IMR-90 (cell line): ENCODE measurements at regions not wholly inside any gene's neighbourhood (a gene's known extent, or its start where the extent isn't known, plus 50 kb on each side); places are given as distances from the start of the nearest gene placed in this dataset.

Experiments used
- ATAC-seq: fragments of 200-7000 bp; cut with Tn5 transposase; 2 replicates; pipeline ENCODE4 v1.9.1; 2020; ENCODE audit warnings: low read depth, mild to moderate bottlenecking, moderate library complexity
- BruUV-seq: library from RNA; stranded (reverse); fragments of 400-500 nt; replicated peaks from 2 replicates; lab custom pipeline; 2021; lab: Mats Ljungman, UMichigan
- CTCF ChIA-PET: fragments of 300-600 bp; formaldehyde crosslinking; extraction: SDS; loops from one replicate; lab custom pipeline; 2021; ENCODE audit warnings: antibody characterized with exemption; lab: Yijun Ruan, JAX
- POLR2A ChIA-PET: fragments of 300-600 bp; sonication (Branson Sonifier 250); formaldehyde crosslinking; loops from one replicate; lab custom pipeline; 2022; ENCODE audit warnings: antibody characterized with exemption; ENCODE audit not compliant: unreplicated experiment; lab: Charles Lee
- DNase-seq: peaks from one replicate; pipeline ENCODE4 v3.0.0; 2013
- H2AFZ ChIP-seq: replicated peaks from 2 replicates; pipeline ENCODE3; 2013; ENCODE audit warnings: low read length, mild to moderate bottlenecking; ENCODE audit not compliant: poor library complexity
- H2AK5ac ChIP-seq: 2 replicates; pipeline ENCODE4 v1.6.1; 2013; ENCODE audit warnings: low read depth, low read length, inconsistent platforms
- H2AK9ac ChIP-seq: replicated peaks from 2 replicates; pipeline ENCODE3; 2013; ENCODE audit warnings: mild to moderate bottlenecking, low read depth, low read length, moderate library complexity; ENCODE audit not compliant: poor library complexity
- H2BK120ac ChIP-seq: 2 replicates; pipeline ENCODE4 v1.6.1; 2013; ENCODE audit warnings: low read depth, low read length, inconsistent platforms
- H2BK15ac ChIP-seq: 3 replicates; pipeline ENCODE4 v1.6.1; 2013; ENCODE audit warnings: low read depth, low read length, inconsistent platforms
- H2BK20ac ChIP-seq: 2 replicates; pipeline ENCODE4 v1.6.1; 2013; ENCODE audit warnings: low read depth, mild to moderate bottlenecking, inconsistent platforms, low read length, moderate library complexity
- H2BK5ac ChIP-seq: 2 replicates; pipeline ENCODE4 v1.6.1; 2013; ENCODE audit warnings: mild to moderate bottlenecking, low read depth, low read length, inconsistent platforms; ENCODE audit not compliant: poor library complexity, severe bottlenecking
- H3K14ac ChIP-seq: replicated peaks from 2 replicates; pipeline ENCODE4 v1.6.1; 2013; ENCODE audit warnings: low read depth, low read length, inconsistent platforms
- H3K18ac ChIP-seq: 2 replicates; pipeline ENCODE4 v1.6.1; 2013; ENCODE audit warnings: low read depth, low read length, control low read depth
- H3K23ac ChIP-seq: 2 replicates; pipeline ENCODE4 v1.6.1; 2013; ENCODE audit warnings: low read depth, low read length, inconsistent platforms
- H3K27ac ChIP-seq: 2 replicates; pipeline ENCODE4 v1.5.1; 2013; ENCODE audit warnings: mild to moderate bottlenecking, control low read depth, low read length; ENCODE audit not compliant: insufficient read depth
- H3K27me3 ChIP-seq: 2 replicates; pipeline ENCODE4 v1.6.1; 2013; ENCODE audit warnings: low read length; ENCODE audit not compliant: control insufficient read depth, insufficient read depth
- H3K36me3 ChIP-seq: 2 replicates; pipeline ENCODE4 v1.6.1; 2013; ENCODE audit warnings: low read length, mixed read lengths; ENCODE audit not compliant: control insufficient read depth, insufficient read depth
- H3K4ac ChIP-seq: 2 replicates; pipeline ENCODE4 v1.6.1; 2013; ENCODE audit warnings: low read depth, low read length, inconsistent platforms
- H3K4me1 ChIP-seq: 2 replicates; pipeline ENCODE4 v1.6.1; 2013; ENCODE audit warnings: low read length, mixed read lengths; ENCODE audit not compliant: control insufficient read depth, insufficient read depth
- H3K4me2 ChIP-seq: 2 replicates; pipeline ENCODE4 v1.6.1; 2013; ENCODE audit warnings: low read depth, mild to moderate bottlenecking, control low read depth, low read length, moderate library complexity
- H3K4me3 ChIP-seq: 2 replicates; pipeline ENCODE4 v1.5.1; 2013; ENCODE audit warnings: low read depth, mild to moderate bottlenecking, control low read depth, low read length, moderate library complexity; ENCODE audit not compliant: insufficient read depth
- H3K56ac ChIP-seq: 2 replicates; pipeline ENCODE4 v1.6.1; 2013; ENCODE audit warnings: low read length, inconsistent platforms; ENCODE audit not compliant: insufficient read depth; ENCODE audit errors: extremely low read depth
- H3K79me1 ChIP-seq, 2 experiments: 2 replicates each; pipeline ENCODE4 v1.6.1; 2013; ENCODE audit warnings: low read length in 2 of 2, inconsistent platforms in 1 of 2, low read depth in 1 of 2
- H3K9ac ChIP-seq: 2 replicates; pipeline ENCODE4 v1.6.1; 2013; ENCODE audit warnings: low read depth, low read length, control low read depth
- H3K9me1 ChIP-seq: 2 replicates; pipeline ENCODE4 v1.6.1; 2013; ENCODE audit warnings: low read length, inconsistent platforms; ENCODE audit not compliant: insufficient read depth
- H3K9me3 ChIP-seq: 2 replicates; pipeline ENCODE4 v1.6.1; 2013; ENCODE audit warnings: low read length; ENCODE audit not compliant: control insufficient read depth, insufficient read depth
- H4K20me1 ChIP-seq: 2 replicates; pipeline ENCODE4 v1.6.1; 2013; ENCODE audit warnings: low read length, inconsistent platforms; ENCODE audit not compliant: insufficient read depth
- H4K5ac ChIP-seq: 2 replicates; pipeline ENCODE4 v1.6.1; 2013; ENCODE audit warnings: mild to moderate bottlenecking, low read depth, low read length, control low read depth
- H4K8ac ChIP-seq, 2 experiments: 2 replicates each; pipeline ENCODE4 v1.6.1; 2013; ENCODE audit warnings: low read depth in 2 of 2, low read length in 2 of 2, control low read depth in 1 of 2, inconsistent platforms in 1 of 2
- H4K91ac ChIP-seq: 2 replicates; pipeline ENCODE4 v1.6.1; 2013; ENCODE audit warnings: low read depth, low read length, inconsistent platforms; ENCODE audit not compliant: insufficient read depth
- CEBPB ChIP-seq: IDR thresholded peaks from 2 replicates; pipeline ENCODE4 v1.6.1; 2012; ENCODE audit warnings: low read depth, low read length, improper control_type of control experiment
- FOS ChIP-seq: fragments of 150-350 bp; IDR thresholded peaks from 2 replicates; pipeline ENCODE4 v1.6.1; 2016; ENCODE audit warnings: low read depth, low read length
- NFE2L2 ChIP-seq: fragments of 150-350 bp; IDR thresholded peaks from 2 replicates; pipeline ENCODE4 v1.6.1; 2016; ENCODE audit warnings: low read depth, mild to moderate bottlenecking, low read length
- RCOR1 ChIP-seq: IDR thresholded peaks from 2 replicates; pipeline ENCODE4 v1.6.1; 2012; ENCODE audit warnings: mild to moderate bottlenecking, low read length, improper control_type of control experiment; ENCODE audit not compliant: insufficient replicate concordance
- WGBS, 2 experiments: methylation state at CpG; one replicate each; pipeline versions ENCODE4 v1.1.5 to v1.1.7; 2013; ENCODE audit warnings: missing lambda C conversion rate in 2 of 2; ENCODE audit not compliant: insufficient read length in 1 of 2; ENCODE audit errors: extremely low coverage in 2 of 2; 5-methylcytosine and 5-hydroxymethylcytosine counted together
- dilution Hi-C: fragments of 300-500 bp; cut with HindIII; formaldehyde crosslinking; loops from one replicate; pipeline ENCODE4 v1.14.3; 2018; ENCODE audit warnings: low sequenced_read_pairs; ENCODE audit not compliant: unreplicated experiment
- in situ Hi-C: fragments of 300-500 bp; cut with MboI; formaldehyde crosslinking; loops from 3 replicates; pipeline ENCODE4 v1.14.3; 2019; ENCODE audit warnings: low sequenced_read_pairs, inconsistent platforms, mixed read lengths
- intact Hi-C: fragments of 100-400 bp; cut with micrococcal nuclease; formaldehyde crosslinking; loops from 2 replicates; pipeline ENCODE4 v1.10.0; 2022

DNA sequence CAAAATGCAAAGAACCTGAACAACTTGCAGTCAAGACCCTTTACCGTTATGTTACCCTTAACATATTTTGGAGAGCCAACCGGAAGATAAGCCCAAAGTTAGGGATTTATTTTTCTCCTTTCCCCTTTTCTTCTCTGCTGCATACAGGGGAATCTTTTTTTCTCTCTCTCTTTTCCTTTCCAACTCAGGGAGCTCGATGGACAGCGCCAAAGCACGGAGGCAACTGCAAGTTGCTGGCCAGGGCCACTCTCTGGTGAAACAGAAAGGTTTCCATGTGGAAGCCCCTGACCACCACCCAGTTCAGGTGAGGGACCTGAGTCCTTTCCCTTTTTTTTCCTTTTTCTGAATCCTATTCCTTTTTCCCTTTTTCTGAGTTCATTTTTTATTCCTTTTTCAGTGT lies 98.8 kb upstream of the COX10 start:
- Histone ChIP-seq H4K20me1 (no peaks in the 10 kb centered on the region), H3K23ac (no peak overlapping the region), H2BK15ac (no peak overlapping the region), H4K8ac (no peak overlapping the region), H2BK120ac (no peak overlapping the region), H3K4me3 (no peak overlapping the region), H3K27me3 (no peaks in the 10 kb centered on the region; the same call in 1 of the 2 replicates), H3K4me2 (no peak overlapping the region), H3K14ac (no peak overlapping the region), H2BK5ac (no peak overlapping the region), H3K9ac (no peak overlapping the region), H3K4me1 (no peaks in the 10 kb centered on the region), H2AK5ac (no peak overlapping the region), H2AFZ (no peak overlapping the region), H4K5ac (no peak overlapping the region), H3K56ac (no peak overlapping the region), H4K91ac (no peak overlapping the region), H3K79me1 (no peaks in the 10 kb centered on the region), H2BK20ac (no peak overlapping the region), H3K9me1 (no peaks in the 10 kb centered on the region), H3K27ac (no peak overlapping the region), H3K4ac (no peak overlapping the region), H3K18ac (no peak overlapping the region), H3K36me3 (no peaks in the 10 kb centered on the region), H3K9me3 (no peaks in the 10 kb centered on the region), H2AK9ac (no peak overlapping the region)
- POLR2A ChIA-PET: no interaction called here
- no peak for DNase-seq
- in situ Hi-C loops: no loop called here
- TF ChIP-seq FOS: no peak
- TF ChIP-seq RCOR1: no peak
- TF ChIP-seq NFE2L2: no peak
- no peak for TF ChIP-seq CEBPB
- CTCF ChIA-PET: interaction anchor here (0.6 kb wide), 1 partner anchor 80 kb away, joined by 3 read pairs; no protein-coding TSS in a partner anchor
- ATAC-seq: no peak
- dilution Hi-C loops: no loop called here
- 73% methylated on average over 3 of the region's 5 CpGs; no CpG with 5 or more reads in 1 of the 2 experiments for WGBS, 2 experiments
- BruUV-seq: no TSS peak
- intact Hi-C loops: no loop called here
